GM12878 (cell line): ENCODE measurements at regions not wholly inside any gene's neighbourhood (a gene's known extent, or its start where the extent isn't known, plus 50 kb on each side); places are given as distances from the start of the nearest gene placed in this dataset.

Experiments used
- MYC ChIP-seq: IDR thresholded peaks from 2 replicates; pipeline ENCODE4 v1.6.1; 2011; ENCODE audit warnings: mild to moderate bottlenecking, low read length, moderate library complexity, inconsistent platforms; ENCODE audit not compliant: insufficient read depth, insufficient replicate concordance, insufficient read length, severe bottlenecking
- NR2C1 ChIP-seq: fragments of 450-650 bp; IDR thresholded peaks from 2 replicates; pipeline ENCODE4 v1.6.1; 2017; ENCODE audit warnings: antibody characterized with exemption, mild to moderate bottlenecking, moderate library complexity
- SMC3 ChIP-seq: IDR thresholded peaks from 2 replicates; pipeline ENCODE4 v1.6.1; 2011; ENCODE audit warnings: low read length, improper control_type of control experiment, borderline replicate concordance
- TBL1XR1 ChIP-seq: IDR thresholded peaks from 2 replicates; pipeline ENCODE4 v1.6.1; 2012; ENCODE audit warnings: low read depth, low read length, improper control_type of control experiment

DNA sequence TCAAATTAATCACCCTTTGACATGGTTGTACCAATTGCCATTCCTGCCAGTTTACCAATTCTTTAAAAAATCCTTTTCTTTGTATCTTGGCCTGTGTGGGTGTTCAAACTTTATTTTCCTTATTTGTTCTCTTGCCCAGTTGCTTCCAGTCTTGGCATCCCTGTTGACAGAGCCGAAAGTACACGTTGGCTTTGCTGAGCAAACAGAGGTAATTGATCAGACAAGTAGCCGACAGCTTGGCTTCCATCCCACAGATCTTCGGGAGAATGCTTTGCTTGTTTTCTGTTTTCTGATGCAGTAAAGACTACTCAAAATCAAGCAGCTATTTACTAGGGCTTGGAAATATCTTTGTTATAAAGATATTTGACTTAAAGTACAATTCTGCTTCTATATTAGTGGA lies 506.8 kb upstream of the SALL1 start:
- TF ChIP-seq SMC3 (no peak), NR2C1 (no peak), TBL1XR1 (no peak), MYC (no peak)
